GM21360 (cell line): ENCODE measurements at regions not wholly inside any gene's neighbourhood (a gene's known extent, or its start where the extent isn't known, plus 50 kb on each side); places are given as distances from the start of the nearest gene placed in this dataset.
"Not testable (repeated sequence)": the region's sequence is repeated elsewhere in the genome, so short reads cannot be mapped to it uniquely, and the experiment has no call there.

ENCODE experiments used
- ATAC-seq: cut with Tn5 transposase; IDR thresholded peaks from one replicate; pipeline ENCODE4 v1.9.1; 2021; ENCODE audit warnings: mild to moderate bottlenecking, moderate library complexity; ENCODE audit not compliant: unreplicated experiment

DNA sequence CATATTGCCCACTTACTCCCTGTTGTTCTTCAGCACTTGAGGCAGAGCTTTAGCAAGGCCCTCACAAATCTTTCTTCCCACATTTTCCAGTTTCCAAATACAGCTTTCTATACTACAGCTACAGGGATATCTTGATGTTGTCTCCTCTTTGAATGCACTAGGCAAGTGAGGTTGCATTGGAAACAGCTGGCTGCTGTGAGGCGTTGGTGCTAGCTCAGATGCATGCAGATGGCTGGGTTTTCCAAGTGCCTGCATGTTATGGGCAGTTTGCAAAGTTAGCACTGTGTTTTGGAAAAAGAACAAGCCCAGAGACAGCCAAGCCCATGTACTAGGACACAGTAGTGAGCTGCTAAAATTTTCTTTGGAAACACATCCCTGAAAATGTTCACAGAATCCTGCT is 315.1 kb upstream of the RASGEF1B start:
- ATAC-seq: no peak

GRCh38 chr4:81786063-81786763 is 314.5 kb upstream of the RASGEF1B start:
- ATAC-seq: no peak

DNA sequence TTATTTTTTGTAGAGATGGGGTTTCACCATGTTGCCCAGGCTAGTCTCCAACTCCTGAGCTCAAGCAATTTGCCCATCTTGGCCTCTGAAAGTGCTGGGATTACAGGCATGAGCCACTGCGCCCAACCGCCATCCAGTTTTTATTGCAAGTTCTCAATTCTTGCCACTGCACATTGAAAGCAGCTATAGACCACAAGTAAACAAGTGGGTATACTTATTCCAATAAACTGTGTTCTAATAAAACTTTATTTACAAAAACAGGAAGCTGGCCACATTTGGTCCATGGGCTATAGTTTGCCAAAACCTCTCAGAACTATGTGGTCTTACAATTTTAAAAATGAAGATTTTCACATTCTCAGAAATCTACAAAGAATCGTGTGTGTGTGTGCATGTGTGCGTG is 313.6 kb upstream of the RASGEF1B start:
- ATAC-seq: no peak

DNA sequence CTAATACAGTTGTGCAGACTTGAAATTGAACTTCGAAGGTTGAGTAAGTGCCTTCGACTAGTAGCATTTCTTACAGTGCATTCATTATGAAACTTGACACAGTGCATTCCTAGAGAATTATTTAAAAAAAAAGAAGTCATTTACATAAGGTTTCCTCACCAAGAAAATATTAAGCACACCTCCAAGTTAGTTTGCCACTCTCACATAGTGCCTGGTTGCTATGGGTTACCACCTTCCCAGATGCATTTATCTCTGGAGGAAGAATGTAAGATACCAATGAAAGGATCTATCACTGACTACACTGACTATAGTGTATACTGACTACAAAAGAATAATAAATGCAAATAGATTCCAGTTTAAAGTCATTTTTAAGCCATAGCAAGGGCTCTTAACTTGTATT is 311.9 kb upstream of the RASGEF1B start:
- ATAC-seq: no peak

- no peak for ATAC-seq
Measured at GRCh38 chr4:81781799-81782198, 310.1 kb upstream of the RASGEF1B start.

GRCh38 chr4:81777718-81778117 is 306.0 kb upstream of the RASGEF1B start:
- ATAC-seq: not testable (repeated sequence)

GRCh38 chr4:81776794-81777193 is 305.1 kb upstream of the RASGEF1B start:
- no peak for ATAC-seq

GRCh38 chr4:81773557-81773956 is 301.9 kb upstream of the RASGEF1B start:
- no peak for ATAC-seq

DNA sequence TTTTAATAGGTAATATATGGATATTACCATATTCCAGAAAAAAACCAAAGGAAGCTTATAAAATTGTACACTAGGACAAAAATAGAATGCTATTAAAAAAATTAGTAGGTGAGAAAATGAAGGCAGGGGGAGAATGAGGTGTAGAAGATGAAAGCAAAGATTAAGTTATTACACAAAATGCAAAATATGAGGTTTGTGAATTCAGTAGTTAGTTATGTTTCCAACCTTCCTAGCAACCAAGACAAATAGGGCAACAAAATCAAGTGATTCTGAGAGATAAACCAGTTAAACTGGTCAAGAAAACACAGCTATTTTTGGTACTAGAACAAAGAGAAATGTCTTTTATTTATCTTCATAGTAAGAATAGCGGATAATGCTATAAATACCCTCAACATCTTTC is 300.0 kb upstream of the RASGEF1B start:
- no peak for ATAC-seq

GRCh38 chr4:81769244-81769643 is 297.5 kb upstream of the RASGEF1B start:
- ATAC-seq: no peak

GRCh38 chr4:81758574-81759264 is 287.0 kb upstream of the RASGEF1B start:
- no peak for ATAC-seq

DNA sequence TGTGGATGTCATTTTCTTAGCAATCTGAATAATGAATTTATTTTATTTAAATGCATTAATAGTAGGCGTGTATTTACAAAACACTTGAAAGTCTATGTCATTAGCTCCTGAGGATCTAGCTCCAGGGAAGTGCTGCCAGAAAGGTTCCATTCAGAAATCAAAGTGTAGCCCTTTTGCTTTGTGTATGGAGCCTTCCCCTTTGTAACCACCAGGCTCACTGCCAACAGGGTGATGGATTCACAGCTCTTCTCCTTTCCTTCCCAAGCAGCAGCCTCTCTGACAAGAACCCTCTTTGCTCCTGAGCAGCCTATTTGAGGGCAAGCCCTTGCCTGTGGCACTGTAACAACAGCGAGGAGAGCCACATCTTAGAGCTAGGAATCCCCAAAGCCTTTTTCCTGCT is 286.0 kb upstream of the RASGEF1B start:
- no peak for ATAC-seq

DNA sequence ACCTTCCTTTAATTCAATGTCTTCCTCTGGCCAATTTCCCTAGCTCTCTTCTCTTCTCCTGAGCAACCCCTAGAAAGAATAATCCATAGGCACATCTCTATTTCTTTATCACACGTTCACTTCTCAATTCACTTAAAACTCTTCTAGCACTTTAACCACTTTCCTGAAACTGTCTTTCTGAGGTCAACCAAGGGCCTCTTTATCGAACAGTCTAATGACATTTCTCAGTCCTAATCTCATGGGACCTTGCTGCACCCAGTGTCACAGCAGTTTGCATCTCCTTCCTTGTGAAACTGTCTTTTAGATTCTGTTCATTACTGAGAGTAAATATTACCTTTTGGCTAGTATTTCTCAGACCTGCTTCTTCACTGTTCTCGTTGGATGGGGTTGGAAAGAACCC is 285.3 kb upstream of the RASGEF1B start:
- peak; percentile 91 for ATAC-seq

DNA sequence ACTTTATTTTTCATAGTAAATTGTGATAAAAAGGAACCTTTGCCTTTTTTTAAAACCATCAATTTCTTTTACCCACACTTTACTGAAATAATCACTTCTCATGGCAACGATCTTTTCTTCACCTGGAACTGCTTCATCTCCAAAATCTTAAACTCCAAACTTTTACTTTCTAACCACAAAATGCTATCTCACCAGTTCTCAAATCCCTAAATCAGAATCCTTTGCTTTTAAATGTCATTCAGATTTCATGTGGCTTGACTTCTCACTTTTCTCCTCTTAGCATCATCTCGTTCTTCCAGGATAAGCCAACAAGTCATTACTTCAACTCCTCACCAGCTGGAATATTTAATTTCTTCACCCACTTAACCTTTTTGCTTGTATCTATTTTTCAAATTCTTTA is 284.3 kb upstream of the RASGEF1B start:
- ATAC-seq: no peak

GRCh38 chr4:81754169-81754568 is 282.5 kb upstream of the RASGEF1B start:
- ATAC-seq: no peak

GRCh38 chr4:81751531-81752289 is 280.0 kb upstream of the RASGEF1B start:
- ATAC-seq: no peak

DNA sequence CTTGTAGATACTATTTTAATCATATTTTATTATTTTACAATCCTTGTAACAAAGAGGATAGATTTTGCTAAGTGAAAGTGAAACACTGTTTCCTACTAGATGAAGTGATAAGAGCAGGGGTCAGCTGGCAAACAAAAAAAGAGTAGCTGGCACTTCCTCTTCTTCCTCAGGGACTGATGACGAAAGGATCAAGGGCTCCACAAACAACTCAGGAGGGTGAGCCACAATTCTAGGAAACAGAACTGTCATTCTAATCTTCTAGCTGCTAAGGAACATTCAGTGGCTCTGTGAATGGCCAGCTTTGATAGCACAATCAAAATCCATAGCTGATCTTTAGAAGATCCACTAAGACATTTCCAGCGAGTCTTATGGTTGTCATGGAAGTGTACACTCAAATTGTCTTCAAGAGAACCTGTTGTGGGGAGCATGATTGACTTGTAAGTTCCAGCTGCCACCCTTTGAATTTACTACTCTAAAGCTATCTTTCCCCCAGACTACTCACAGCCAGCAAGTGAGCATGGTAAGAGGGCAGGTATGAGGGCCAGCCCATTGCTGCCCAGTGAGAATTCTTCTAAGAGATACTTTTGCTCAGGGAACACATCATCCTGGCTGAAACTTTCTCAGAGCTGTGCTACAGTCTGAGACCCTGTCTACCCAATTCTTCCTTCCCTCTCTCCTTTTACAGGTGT is 275.7 kb upstream of the RASGEF1B start:
- ATAC-seq: no peak

GRCh38 chr4:81746773-81747172 is 275.1 kb upstream of the RASGEF1B start:
- ATAC-seq: no peak

GRCh38 chr4:81746071-81746470 is 274.4 kb upstream of the RASGEF1B start:
- no peak for ATAC-seq

GRCh38 chr4:81745050-81745449 is 273.3 kb upstream of the RASGEF1B start:
- ATAC-seq: no peak

DNA sequence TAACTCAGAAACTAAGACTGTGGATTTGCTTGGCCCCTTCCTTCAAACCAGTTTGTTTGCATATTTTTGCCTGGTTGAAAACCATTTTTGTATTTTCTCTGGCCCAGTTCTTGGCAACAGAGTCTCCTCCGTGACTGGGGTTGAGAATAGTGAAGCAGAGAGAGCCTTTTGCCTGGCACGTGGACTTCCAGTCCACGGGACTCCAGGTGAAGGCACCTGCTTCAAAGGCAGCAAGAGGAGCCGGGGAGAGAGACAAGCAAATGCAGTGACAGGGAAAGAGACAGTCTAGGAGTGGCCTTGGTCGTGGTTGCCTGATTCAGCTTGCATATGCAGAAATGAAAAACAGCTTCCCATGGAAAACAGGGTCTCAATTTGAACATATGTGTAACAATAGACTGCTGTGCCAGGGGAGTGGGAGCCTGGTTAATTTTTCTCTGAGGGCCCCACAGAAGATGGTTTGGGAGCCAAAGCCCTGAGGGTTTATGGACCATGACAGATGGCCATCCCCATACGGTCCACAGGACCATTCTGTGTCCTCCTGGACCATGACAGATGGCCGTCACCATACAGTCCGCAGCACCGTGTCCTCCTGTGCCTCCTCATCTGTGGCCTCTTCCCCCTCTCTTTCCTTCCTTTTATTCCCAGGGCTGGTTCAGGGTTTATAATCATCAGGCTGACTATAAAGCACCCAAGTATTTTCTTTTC is 272.2 kb upstream of the RASGEF1B start:
- ATAC-seq: no peak
